HCT116 (cell line): ENCODE measurements at regions not wholly inside any gene's neighbourhood (a gene's known extent, or its start where the extent isn't known, plus 50 kb on each side); places are given as distances from the start of the nearest gene placed in this dataset.

Experiments
- ATAC-seq: fragments of 200-7000 bp; cut with Tn5 transposase; 2 replicates; pipeline ENCODE4 v1.9.1; 2020; ENCODE audit warnings: mild to moderate bottlenecking, moderate library complexity
- BruUV-seq: library from RNA; stranded (reverse); fragments of 400-500 nt; replicated peaks from 2 replicates; lab custom pipeline; 2021; lab: Mats Ljungman, UMichigan
- CTCF ChIA-PET: fragments of 300-600 bp; sonication (Branson Sonifier 250); formaldehyde crosslinking; loops from one replicate; lab custom pipeline; 2021; ENCODE audit warnings: antibody characterized with exemption; lab: Charles Lee
- POLR2A ChIA-PET: fragments of 300-600, 350-600 bp; sonication (Branson Sonifier 250); formaldehyde crosslinking; loops from one replicate; lab custom pipeline; 2021; ENCODE audit warnings: antibody characterized with exemption; lab: Charles Lee
- RAD21 ChIA-PET, 2 experiments: fragments of 300-600 bp; sonication (Branson Sonifier 250); formaldehyde crosslinking; loops; one replicate each; lab custom pipeline; 2023; ENCODE audit warnings: low total read pairs in 2 of 2; ENCODE audit not compliant: uncharacterized antibody in 2 of 2, unreplicated experiment in 2 of 2, low non-redundant PET in 1 of 2; lab: Charles Lee
- DNase-seq: peaks from one replicate; pipeline ENCODE4 v3.0.0-alpha.2; 2010; ENCODE audit warnings: low read depth, low spot score
- H2AFZ ChIP-seq: fragments of 200-600 bp; shearing (Covaris generic), sonication (generic); 2 replicates; pipeline ENCODE4 v1.6.1; 2017; ENCODE audit warnings: low read depth, mixed run types, mixed read lengths, antibody characterized with exemption, low read length; ENCODE audit not compliant: poor library complexity, severe bottlenecking
- H3K27ac ChIP-seq: 2 replicates; pipeline ENCODE4 v1.5.1; 2012; ENCODE audit warnings: low read depth, low read length
- H3K27me3 ChIP-seq: fragments of 200-600 bp; sonication (generic); 2 replicates; pipeline ENCODE4 v1.6.1; 2016; ENCODE audit warnings: mixed run types, low read length, mixed read lengths; ENCODE audit not compliant: insufficient read depth
- H3K36me3 ChIP-seq, 2 experiments: fragments of 200-500 bp in 1 of 2; fragments of 200-600 bp in 1 of 2; sonication (Bioruptor generic) in 1 of 2; sonication (generic) in 1 of 2; 2 replicates each; pipeline versions ENCODE4 v1.5.1 to v1.6.1; 2014 to 2016; ENCODE audit warnings: low read length in 2 of 2, inconsistent platforms in 1 of 2, mixed read lengths in 1 of 2, mixed run types in 1 of 2; ENCODE audit not compliant: insufficient read depth in 2 of 2, control insufficient read depth in 1 of 2
- H3K4me1 ChIP-seq, 2 experiments: fragments of 200-600 bp in 1 of 2; sonication (generic) in 1 of 2; 2 replicates each; pipeline versions ENCODE4 v1.5.1 to v1.6.1; 2012 to 2017; ENCODE audit warnings: low read length in 2 of 2, inconsistent platforms in 1 of 2, mild to moderate bottlenecking in 1 of 2, mixed read lengths in 1 of 2, mixed run types in 1 of 2, moderate library complexity in 1 of 2; ENCODE audit not compliant: insufficient read depth in 2 of 2, control insufficient read depth in 1 of 2
- H3K4me2 ChIP-seq: fragments of 200-600 bp; sonication (generic); 2 replicates; pipeline ENCODE4 v1.6.1; 2017; ENCODE audit warnings: mixed run types, low read length, mixed read lengths
- H3K4me3 ChIP-seq, 2 experiments: fragments of 200-600 bp in 1 of 2; sonication (generic) in 1 of 2; replicated peaks in 1 of 2; 2 replicates each; pipeline ENCODE4 v1.5.1; 2011 to 2016; ENCODE audit warnings: low read length in 2 of 2, control low read depth in 1 of 2, low read depth in 1 of 2, mild to moderate bottlenecking in 1 of 2, mixed read lengths in 1 of 2, mixed run types in 1 of 2
- H3K79me2 ChIP-seq: fragments of 200-600 bp; sonication (generic); 2 replicates; pipeline ENCODE4 v1.6.1; 2017; ENCODE audit warnings: mild to moderate bottlenecking, mixed run types, low read length, moderate library complexity, mixed read lengths; ENCODE audit not compliant: insufficient read depth
- H3K9ac ChIP-seq: fragments of 200-600 bp; sonication (generic); 2 replicates; pipeline ENCODE4 v1.6.1; 2016; ENCODE audit warnings: low read length, mixed read lengths
- H3K9me2 ChIP-seq: fragments of 200-600 bp; sonication (generic), shearing (Covaris generic); 2 replicates; pipeline ENCODE4 v1.6.1; 2017; ENCODE audit warnings: mixed run types, mild to moderate bottlenecking, moderate library complexity; ENCODE audit not compliant: insufficient read depth
- H3K9me3 ChIP-seq, 2 experiments: fragments of 200-500 bp in 1 of 2; fragments of 200-600 bp in 1 of 2; sonication (Bioruptor generic) in 1 of 2; sonication (generic) in 1 of 2; 2 replicates each; pipeline ENCODE4 v1.6.1; 2014 to 2017; ENCODE audit warnings: low read length in 2 of 2, mixed read lengths in 2 of 2, inconsistent platforms in 1 of 2, low read depth in 1 of 2, mild to moderate bottlenecking in 1 of 2, mixed run types in 1 of 2, moderate library complexity in 1 of 2; ENCODE audit not compliant: control insufficient read depth in 1 of 2, insufficient read depth in 1 of 2
- H4K20me1 ChIP-seq: fragments of 200-600 bp; sonication (generic), shearing (Covaris generic); 2 replicates; pipeline ENCODE4 v1.6.1; 2017; ENCODE audit warnings: mixed run types, mild to moderate bottlenecking, moderate library complexity; ENCODE audit not compliant: insufficient read depth
- ATF3 ChIP-seq: IDR thresholded peaks from 2 replicates; pipeline ENCODE4 v1.6.1; 2012
- CBX3 ChIP-seq: IDR thresholded peaks from 2 replicates; pipeline ENCODE4 v1.6.1; 2012; ENCODE audit warnings: low read depth
- CTCF ChIP-seq, 3 experiments: fragments of 200-600 bp in 1 of 3; sonication (generic) in 1 of 3; IDR thresholded peaks in 2 of 3; conservative IDR thresholded peaks in 1 of 3; 2 replicates each; pipeline ENCODE4 v1.5.1; 2012 to 2017; ENCODE audit warnings: low read depth in 2 of 3, low read length in 2 of 3, antibody characterized with exemption in 1 of 3, borderline replicate concordance in 1 of 3, control low read depth in 1 of 3, mild to moderate bottlenecking in 1 of 3, mixed read lengths in 1 of 3, mixed run types in 1 of 3, moderate library complexity in 1 of 3; ENCODE audit not compliant: insufficient read depth in 1 of 3
- EGR1 ChIP-seq: IDR thresholded peaks from 2 replicates; pipeline ENCODE4 v1.6.1; 2012; ENCODE audit warnings: low read depth
- ELF1 ChIP-seq: IDR thresholded peaks from 2 replicates; pipeline ENCODE4 v1.6.1; 2012; ENCODE audit warnings: low read depth, borderline replicate concordance
- EZH2 ChIP-seq: fragments of 200-600 bp; sonication (generic); IDR thresholded peaks from 2 replicates; pipeline ENCODE4 v1.6.1; 2017; ENCODE audit warnings: antibody characterized with exemption, mixed run types
- JUND ChIP-seq: IDR thresholded peaks from 2 replicates; pipeline ENCODE4 v1.6.1; 2012
- MAX ChIP-seq: IDR thresholded peaks from 2 replicates; pipeline ENCODE4 v1.6.1; 2012
- POLR2A ChIP-seq: IDR thresholded peaks from 2 replicates; pipeline ENCODE4 v1.7.0; 2011; ENCODE audit warnings: borderline replicate concordance; ENCODE audit not compliant: insufficient read depth, insufficient read length; ENCODE audit errors: extremely low read depth
- RAD21 ChIP-seq: IDR thresholded peaks from 2 replicates; pipeline ENCODE4 v1.6.1; 2012; ENCODE audit warnings: low read depth, mild to moderate bottlenecking
- SIN3A ChIP-seq: IDR thresholded peaks from 2 replicates; pipeline ENCODE4 v1.6.1; 2012; ENCODE audit warnings: low read depth
- SP1 ChIP-seq: IDR thresholded peaks from 2 replicates; pipeline ENCODE4 v1.6.1; 2012; ENCODE audit warnings: low read depth
- SRF ChIP-seq: IDR thresholded peaks from 2 replicates; pipeline ENCODE4 v1.6.1; 2012; ENCODE audit warnings: low read depth
- TCF7L2 ChIP-seq: IDR thresholded peaks from 2 replicates; pipeline ENCODE4 v1.7.0; 2011; ENCODE audit warnings: borderline replicate concordance, inconsistent platforms; ENCODE audit not compliant: insufficient read depth, insufficient read length; ENCODE audit errors: extremely low read depth
- YY1 ChIP-seq: IDR thresholded peaks from 2 replicates; pipeline ENCODE4 v1.6.1; 2011; ENCODE audit warnings: low read length, low read depth, moderate library complexity, mild to moderate bottlenecking; ENCODE audit not compliant: insufficient replicate concordance; ENCODE audit errors: extremely low read depth
- ZNF274 ChIP-seq: fragments of 200-500 bp; sonication (Bioruptor generic); IDR thresholded peaks from 2 replicates; pipeline ENCODE4 v1.6.1; 2014; ENCODE audit warnings: mild to moderate bottlenecking, low read depth, low read length, inconsistent platforms
- intact Hi-C: fragments of 100-400 bp; cut with micrococcal nuclease; formaldehyde crosslinking; loops from 2 replicates; pipeline ENCODE4 v1.10.0; 2022
- TF ChIP-seq, protein P1 (sequence below): IDR thresholded peaks from 2 replicates; pipeline ENCODE4 v1.6.1; 2011; ENCODE audit warnings: mild to moderate bottlenecking, low read length, moderate library complexity; ENCODE audit not compliant: insufficient replicate concordance; ENCODE audit errors: extremely low read depth
- TF ChIP-seq, protein P2 (sequence below): IDR thresholded peaks from 2 replicates; pipeline ENCODE4 v1.6.1; 2012; ENCODE audit warnings: low read depth

DNA sequence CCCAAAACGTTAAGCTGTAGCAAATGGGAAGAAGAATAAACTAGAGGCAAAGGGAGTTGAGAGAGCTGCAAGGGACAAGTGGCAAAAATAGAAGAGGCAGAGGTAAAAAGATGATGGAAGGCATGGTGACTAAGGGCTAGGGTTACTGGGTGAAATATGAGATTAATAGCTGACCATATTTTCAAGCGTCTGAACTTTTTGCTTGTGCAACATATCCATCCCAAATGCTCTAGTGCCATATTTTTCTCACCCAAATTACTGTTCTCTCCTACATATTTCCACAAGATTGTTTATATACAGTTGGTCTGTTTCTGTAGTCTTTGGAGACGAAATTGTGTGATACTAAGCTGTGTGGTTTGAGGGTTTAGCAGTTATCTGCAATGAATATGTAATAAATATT is 145.5 kb downstream of the GMNC start:
- CTCF ChIA-PET: interaction anchor here (1.2 kb wide), 1 partner anchor 16 kb away, joined by 3 read pairs; no protein-coding TSS in a partner anchor
- intact Hi-C loops: loop anchor here (5.0 kb wide), 1 partner anchor 335 kb away; no protein-coding TSS in a partner anchor

More for the DNA sequence above, 145.5 kb downstream of the GMNC start:
- ATAC-seq: no peak
- H3K79me2 ChIP-seq: no peaks in the 10 kb centered on the region
- H3K27me3 ChIP-seq: no peaks in the 10 kb centered on the region
- no peak overlapping the region for H3K4me3 ChIP-seq
- no peaks in the 10 kb centered on the region for H3K9me3 ChIP-seq
- no peak overlapping the region for H2AFZ ChIP-seq
- H3K36me3 ChIP-seq: no peaks in the 10 kb centered on the region
- TF ChIP-seq CBX3: no peak
- TF ChIP-seq, protein P1, sequence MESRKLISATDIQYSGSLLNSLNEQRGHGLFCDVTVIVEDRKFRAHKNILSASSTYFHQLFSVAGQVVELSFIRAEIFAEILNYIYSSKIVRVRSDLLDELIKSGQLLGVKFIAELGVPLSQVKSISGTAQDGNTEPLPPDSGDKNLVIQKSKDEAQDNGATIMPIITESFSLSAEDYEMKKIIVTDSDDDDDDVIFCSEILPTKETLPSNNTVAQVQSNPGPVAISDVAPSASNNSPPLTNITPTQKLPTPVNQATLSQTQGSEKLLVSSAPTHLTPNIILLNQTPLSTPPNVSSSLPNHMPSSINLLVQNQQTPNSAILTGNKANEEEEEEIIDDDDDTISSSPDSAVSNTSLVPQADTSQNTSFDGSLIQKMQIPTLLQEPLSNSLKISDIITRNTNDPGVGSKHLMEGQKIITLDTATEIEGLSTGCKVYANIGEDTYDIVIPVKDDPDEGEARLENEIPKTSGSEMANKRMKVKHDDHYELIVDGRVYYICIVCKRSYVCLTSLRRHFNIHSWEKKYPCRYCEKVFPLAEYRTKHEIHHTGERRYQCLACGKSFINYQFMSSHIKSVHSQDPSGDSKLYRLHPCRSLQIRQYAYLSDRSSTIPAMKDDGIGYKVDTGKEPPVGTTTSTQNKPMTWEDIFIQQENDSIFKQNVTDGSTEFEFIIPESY: no peak
- TF ChIP-seq POLR2A: no peak
- no peak for TF ChIP-seq EZH2
- TF ChIP-seq ATF3: no peak
- no peak for TF ChIP-seq SP1
- no peak for TF ChIP-seq TCF7L2
- no peak for TF ChIP-seq ZNF274
- no peak for TF ChIP-seq ELF1
- TF ChIP-seq MAX: no peak
- TF ChIP-seq SRF: no peak
- no peak for TF ChIP-seq EGR1
- TF ChIP-seq, protein P2, sequence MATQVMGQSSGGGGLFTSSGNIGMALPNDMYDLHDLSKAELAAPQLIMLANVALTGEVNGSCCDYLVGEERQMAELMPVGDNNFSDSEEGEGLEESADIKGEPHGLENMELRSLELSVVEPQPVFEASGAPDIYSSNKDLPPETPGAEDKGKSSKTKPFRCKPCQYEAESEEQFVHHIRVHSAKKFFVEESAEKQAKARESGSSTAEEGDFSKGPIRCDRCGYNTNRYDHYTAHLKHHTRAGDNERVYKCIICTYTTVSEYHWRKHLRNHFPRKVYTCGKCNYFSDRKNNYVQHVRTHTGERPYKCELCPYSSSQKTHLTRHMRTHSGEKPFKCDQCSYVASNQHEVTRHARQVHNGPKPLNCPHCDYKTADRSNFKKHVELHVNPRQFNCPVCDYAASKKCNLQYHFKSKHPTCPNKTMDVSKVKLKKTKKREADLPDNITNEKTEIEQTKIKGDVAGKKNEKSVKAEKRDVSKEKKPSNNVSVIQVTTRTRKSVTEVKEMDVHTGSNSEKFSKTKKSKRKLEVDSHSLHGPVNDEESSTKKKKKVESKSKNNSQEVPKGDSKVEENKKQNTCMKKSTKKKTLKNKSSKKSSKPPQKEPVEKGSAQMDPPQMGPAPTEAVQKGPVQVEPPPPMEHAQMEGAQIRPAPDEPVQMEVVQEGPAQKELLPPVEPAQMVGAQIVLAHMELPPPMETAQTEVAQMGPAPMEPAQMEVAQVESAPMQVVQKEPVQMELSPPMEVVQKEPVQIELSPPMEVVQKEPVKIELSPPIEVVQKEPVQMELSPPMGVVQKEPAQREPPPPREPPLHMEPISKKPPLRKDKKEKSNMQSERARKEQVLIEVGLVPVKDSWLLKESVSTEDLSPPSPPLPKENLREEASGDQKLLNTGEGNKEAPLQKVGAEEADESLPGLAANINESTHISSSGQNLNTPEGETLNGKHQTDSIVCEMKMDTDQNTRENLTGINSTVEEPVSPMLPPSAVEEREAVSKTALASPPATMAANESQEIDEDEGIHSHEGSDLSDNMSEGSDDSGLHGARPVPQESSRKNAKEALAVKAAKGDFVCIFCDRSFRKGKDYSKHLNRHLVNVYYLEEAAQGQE: no peak
- TF ChIP-seq YY1: no peak
- TF ChIP-seq SIN3A: no peak
- no peak for TF ChIP-seq RAD21
- no peak for TF ChIP-seq JUND
- TF ChIP-seq CTCF (IDR thresholded peaks at IDR 0.05 in 2 of 3, conservative IDR thresholded peaks at IDR 0.05 in 1 of 3; ENCODE audit: borderline replicate concordance in 1 of 3, insufficient read depth in 1 of 3, low read depth in 2 of 3, low read length in 2 of 3): no peak
- TF ChIP-seq, all 23 proteins: peak for 0
- no peaks in the 10 kb centered on the region for H3K4me1 ChIP-seq
- H3K27ac ChIP-seq: no peak overlapping the region
- H3K9ac ChIP-seq: no peak overlapping the region
- H3K4me2 ChIP-seq: no peak overlapping the region
- H3K9me2 ChIP-seq: no peaks in the 10 kb centered on the region
- RAD21 ChIA-PET: no interaction called here
- POLR2A ChIA-PET: no interaction called here
- DNase-seq: no peak
- no TSS peak for BruUV-seq
- H4K20me1 ChIP-seq: no peaks in the 10 kb centered on the region
